ENCODE measurements at regions not wholly inside any gene's neighbourhood (a gene's known extent, or its start where the extent isn't known, plus 50 kb on each side); places are given as distances from the start of the nearest gene placed in this dataset.

GRCh38 chr16:52386694-52387093, 160.2 kb downstream of the TOX3 start:
- H3K27me3 Mint-ChIP-seq, result no peaks in the 10 kb centered on the region
- ChIA-PET CTCF (no interaction called here), POLR2A (no interaction called here)
- H3K9me3 Mint-ChIP-seq, result peaks cover 22% of the 10 kb centered on the region
- Histone ChIP-seq H3K36me3 (ENCODE audit: insufficient read depth, low read length) (no peaks in the 10 kb centered on the region), H3K4me3 (ENCODE audit: low read length) (no peak overlapping the region), H3K4me1 (ENCODE audit: insufficient read depth, low read length) (no peaks in the 10 kb centered on the region), H3K9me3 (ENCODE audit: control insufficient read depth in 1 of 2, insufficient read depth in 1 of 2, low read length in 2 of 2) (peaks cover 3% of the 10 kb centered on the region in 2 experiments), H3K27ac (ENCODE audit: low read depth in 1 of 2, low read length in 2 of 2) (no peak overlapping the region), H3K27me3 (ENCODE audit: control insufficient read depth in 1 of 2, insufficient read depth in 2 of 2, low read length in 2 of 2) (no peaks in the 10 kb centered on the region)
- DNase-seq, result no peak
- H3K36me3 Mint-ChIP-seq (ENCODE audit: low read depth), result no peaks in the 10 kb centered on the region
- no peak for TF ChIP-seq CTCF (IDR thresholded peaks at IDR 0.05)
- H3K27ac Mint-ChIP-seq, result no peak overlapping the region
- no peak overlapping the region for H3K4me3 Mint-ChIP-seq
- ATAC-seq (ENCODE audit: poor library complexity), result no peak
- intact Hi-C loops (cut with DNase I, micrococcal nuclease), result no loop called here
- no peaks in the 10 kb centered on the region for H3K4me1 Mint-ChIP-seq (ENCODE audit: low read depth)

GRCh38 chr16:52384378-52384777, 162.6 kb downstream of the TOX3 start:
- DNase-seq (no peak), ATAC-seq (ENCODE audit: poor library complexity) (no peak)
- ChIA-PET POLR2A (no interaction called here), CTCF (no interaction called here)
- H3K9me3 Mint-ChIP-seq, result peaks cover 14% of the 10 kb centered on the region
- Histone ChIP-seq H3K36me3 (ENCODE audit: insufficient read depth, low read length) (no peaks in the 10 kb centered on the region), H3K4me1 (ENCODE audit: insufficient read depth, low read length) (no peaks in the 10 kb centered on the region), H3K27me3 (ENCODE audit: control insufficient read depth in 1 of 2, insufficient read depth in 2 of 2, low read length in 2 of 2) (no peaks in the 10 kb centered on the region), H3K27ac (ENCODE audit: low read depth in 1 of 2, low read length in 2 of 2) (no peak overlapping the region), H3K4me3 (ENCODE audit: low read length) (no peak overlapping the region), H3K9me3 (ENCODE audit: control insufficient read depth in 1 of 2, insufficient read depth in 1 of 2, low read length in 2 of 2) (peaks cover 3 to 7% of the 10 kb centered on the region in 2 experiments)
- no peaks in the 10 kb centered on the region for H3K4me1 Mint-ChIP-seq (ENCODE audit: low read depth)
- H3K27me3 Mint-ChIP-seq, result no peaks in the 10 kb centered on the region
- H3K4me3 Mint-ChIP-seq, result no peak overlapping the region
- no peak for TF ChIP-seq CTCF (IDR thresholded peaks at IDR 0.05)
- no peak overlapping the region for H3K27ac Mint-ChIP-seq
- intact Hi-C loops (cut with DNase I, micrococcal nuclease), result no loop called here
- H3K36me3 Mint-ChIP-seq (ENCODE audit: low read depth), result no peaks in the 10 kb centered on the region

GRCh38 chr16:52383640-52384292, 163.2 kb downstream of the TOX3 start:
- ATAC-seq (ENCODE audit: poor library complexity) (no peak), DNase-seq (no peak)
- CTCF ChIA-PET, result no interaction called here
- Mint-ChIP-seq H3K27me3 (no peaks in the 10 kb centered on the region), H3K4me1 (ENCODE audit: low read depth) (no peaks in the 10 kb centered on the region), H3K27ac (no peak overlapping the region), H3K4me3 (no peak overlapping the region), H3K36me3 (ENCODE audit: low read depth) (no peaks in the 10 kb centered on the region), H3K9me3 (peaks cover 11% of the 10 kb centered on the region)
- H3K4me3 ChIP-seq (ENCODE audit: low read length), result no peak overlapping the region
- intact Hi-C loops (cut with DNase I, micrococcal nuclease), result no loop called here
- no peaks in the 10 kb centered on the region for H3K36me3 ChIP-seq (ENCODE audit: insufficient read depth, low read length)
- TF ChIP-seq CTCF (IDR thresholded peaks at IDR 0.05), result no peak
- POLR2A ChIA-PET, result no interaction called here
- no peak overlapping the region for H3K27ac ChIP-seq (ENCODE audit: low read depth in 1 of 2, low read length in 2 of 2)
- H3K9me3 ChIP-seq (ENCODE audit: control insufficient read depth in 1 of 2, insufficient read depth in 1 of 2, low read length in 2 of 2), result peaks cover 3 to 7% of the 10 kb centered on the region in 2 experiments
- no peaks in the 10 kb centered on the region for H3K27me3 ChIP-seq (ENCODE audit: control insufficient read depth in 1 of 2, insufficient read depth in 2 of 2, low read length in 2 of 2)
- H3K4me1 ChIP-seq (ENCODE audit: insufficient read depth, low read length), result no peaks in the 10 kb centered on the region
